Endothelial cell of umbilical vein (primary cell): ENCODE measurements at regions not wholly inside any gene's neighbourhood (a gene's known extent, or its start where the extent isn't known, plus 50 kb on each side); places are given as distances from the start of the nearest gene placed in this dataset.

Experiments
- EZH2 ChIP-seq: IDR thresholded peaks from 2 replicates; pipeline ENCODE4 v1.6.1; 2012; ENCODE audit warnings: borderline replicate concordance, low read depth, mild to moderate bottlenecking, moderate library complexity, low read length, inconsistent platforms; ENCODE audit not compliant: severe bottlenecking
- MYC ChIP-seq: IDR thresholded peaks from one replicate; pipeline ENCODE4 v1.6.1; 2011; ENCODE audit warnings: mild to moderate bottlenecking, low read depth, low read length
- TF ChIP-seq, protein P1 (sequence below), 2 donors: IDR thresholded peaks; 1 replicate in 1 of 2; 2 replicates in 1 of 2; pipeline ENCODE4 v1.5.1; 2011; ENCODE audit warnings: low read length in 2 of 2, mild to moderate bottlenecking in 2 of 2, moderate library complexity in 2 of 2, control low read depth in 1 of 2, inconsistent platforms in 1 of 2, low read depth in 1 of 2; ENCODE audit not compliant: insufficient read depth in 1 of 2; ENCODE audit errors: extremely low read depth in 1 of 2
- TF ChIP-seq, protein P2 (sequence below): IDR thresholded peaks from 2 replicates; pipeline ENCODE4 v1.6.1; 2011; ENCODE audit not compliant: insufficient read depth, insufficient read length

DNA sequence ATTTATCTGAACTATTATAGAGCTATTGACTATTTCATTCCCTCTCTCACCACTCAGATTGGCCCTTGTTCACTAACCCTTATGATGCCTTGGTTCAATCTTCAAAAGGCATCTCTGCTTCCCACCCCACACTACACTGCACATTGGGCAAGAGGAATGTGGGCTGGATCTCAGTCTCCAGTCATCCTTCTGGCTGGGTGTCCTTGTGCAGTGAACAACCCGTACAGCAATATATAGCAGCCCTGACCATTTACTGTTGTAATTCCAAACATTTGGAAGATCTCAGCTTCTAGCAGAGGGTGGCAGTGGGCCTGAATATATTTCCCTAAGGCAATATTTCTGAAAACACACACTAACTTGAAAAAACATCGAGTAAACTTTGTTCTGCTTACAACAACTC is 199.2 kb upstream of the GDNF start:
- TF ChIP-seq, protein P1, sequence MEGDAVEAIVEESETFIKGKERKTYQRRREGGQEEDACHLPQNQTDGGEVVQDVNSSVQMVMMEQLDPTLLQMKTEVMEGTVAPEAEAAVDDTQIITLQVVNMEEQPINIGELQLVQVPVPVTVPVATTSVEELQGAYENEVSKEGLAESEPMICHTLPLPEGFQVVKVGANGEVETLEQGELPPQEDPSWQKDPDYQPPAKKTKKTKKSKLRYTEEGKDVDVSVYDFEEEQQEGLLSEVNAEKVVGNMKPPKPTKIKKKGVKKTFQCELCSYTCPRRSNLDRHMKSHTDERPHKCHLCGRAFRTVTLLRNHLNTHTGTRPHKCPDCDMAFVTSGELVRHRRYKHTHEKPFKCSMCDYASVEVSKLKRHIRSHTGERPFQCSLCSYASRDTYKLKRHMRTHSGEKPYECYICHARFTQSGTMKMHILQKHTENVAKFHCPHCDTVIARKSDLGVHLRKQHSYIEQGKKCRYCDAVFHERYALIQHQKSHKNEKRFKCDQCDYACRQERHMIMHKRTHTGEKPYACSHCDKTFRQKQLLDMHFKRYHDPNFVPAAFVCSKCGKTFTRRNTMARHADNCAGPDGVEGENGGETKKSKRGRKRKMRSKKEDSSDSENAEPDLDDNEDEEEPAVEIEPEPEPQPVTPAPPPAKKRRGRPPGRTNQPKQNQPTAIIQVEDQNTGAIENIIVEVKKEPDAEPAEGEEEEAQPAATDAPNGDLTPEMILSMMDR (IDR thresholded peaks at IDR 0.05; ENCODE audit: extremely low read depth in 1 of 2, insufficient read depth in 1 of 2, low read depth in 1 of 2, low read length in 2 of 2) = no peak
- TF ChIP-seq EZH2 = no peak
- TF ChIP-seq, protein P2, sequence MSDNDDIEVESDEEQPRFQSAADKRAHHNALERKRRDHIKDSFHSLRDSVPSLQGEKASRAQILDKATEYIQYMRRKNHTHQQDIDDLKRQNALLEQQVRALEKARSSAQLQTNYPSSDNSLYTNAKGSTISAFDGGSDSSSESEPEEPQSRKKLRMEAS = no peak
- TF ChIP-seq MYC = no peak
